ENCODE measurements at regions not wholly inside any gene's neighbourhood (a gene's known extent, or its start where the extent isn't known, plus 50 kb on each side); places are given as distances from the start of the nearest gene placed in this dataset.
"Not testable (repeated sequence)": the region's sequence is repeated elsewhere in the genome, so short reads cannot be mapped to it uniquely, and the experiment has no call there.

- peaks cover 3% of the 10 kb centered on the region for H3K36me3 Mint-ChIP-seq (ENCODE audit: insufficient read depth)
- ATAC-seq (replicated peaks) (no peak), DNase-seq (no peak)
- H3K27me3 Mint-ChIP-seq: no peaks in the 10 kb centered on the region
- peaks cover 4 to 7% of the 10 kb centered on the region in 2 donors for H3K9me3 Mint-ChIP-seq
- H3K4me3 Mint-ChIP-seq: no peak overlapping the region
- no peaks in the 10 kb centered on the region for H3K4me1 Mint-ChIP-seq (ENCODE audit: low read depth in 2 of 2)
- H3K27ac Mint-ChIP-seq: no peak overlapping the region
Measured at GRCh38 chr6:9783567-9783966, 631.3 kb downstream of the TFAP2A start.

GRCh38 chr6:9766240-9766915 is 648.5 kb downstream of the TFAP2A start:
- DNase-seq: no peak
- no peak for ATAC-seq (replicated peaks)
- H3K4me1 Mint-ChIP-seq (ENCODE audit: low read depth in 2 of 2): no peaks in the 10 kb centered on the region
- no peaks in the 10 kb centered on the region for H3K27me3 Mint-ChIP-seq
- H3K9me3 Mint-ChIP-seq: peaks cover 0 to 15% of the 10 kb centered on the region in 2 donors
- H3K36me3 Mint-ChIP-seq (ENCODE audit: insufficient read depth): no peaks in the 10 kb centered on the region
- no peak overlapping the region for H3K27ac Mint-ChIP-seq
- H3K4me3 Mint-ChIP-seq: no peak overlapping the region

- Mint-ChIP-seq H3K4me1 (ENCODE audit: low read depth in 2 of 2) (no peaks in the 10 kb centered on the region), H3K36me3 (ENCODE audit: insufficient read depth) (no peaks in the 10 kb centered on the region), H3K4me3 (no peak overlapping the region), H3K9me3 (peaks cover 7 to 10% of the 10 kb centered on the region in 2 donors), H3K27me3 (no peaks in the 10 kb centered on the region), H3K27ac (no peak overlapping the region)
- DNase-seq (no peak), ATAC-seq (replicated peaks) (no peak)
Measured at GRCh38 chr6:9761220-9761619, 653.7 kb downstream of the TFAP2A start.

- ATAC-seq (replicated peaks) (no peak), DNase-seq (no peak)
Measured at GRCh38 chr6:9754515-9754914, 660.4 kb downstream of the TFAP2A start.

GRCh38 chr6:9745966-9746365 is 668.9 kb downstream of the TFAP2A start:
- peaks cover 0 to 2% of the 10 kb centered on the region in 2 donors for H3K9me3 Mint-ChIP-seq
- no peaks in the 10 kb centered on the region for H3K4me1 Mint-ChIP-seq (ENCODE audit: low read depth in 2 of 2)
- no peaks in the 10 kb centered on the region for H3K27me3 Mint-ChIP-seq
- DNase-seq (no peak), ATAC-seq (replicated peaks) (no peak)
- no peak overlapping the region for H3K27ac Mint-ChIP-seq
- H3K36me3 Mint-ChIP-seq (ENCODE audit: insufficient read depth): no peaks in the 10 kb centered on the region
- no peak overlapping the region for H3K4me3 Mint-ChIP-seq

More at GRCh38 chr6:9754515-9754914, 660.4 kb downstream of the TFAP2A start:
- Mint-ChIP-seq H3K27me3 (no peaks in the 10 kb centered on the region), H3K36me3 (ENCODE audit: insufficient read depth) (no peaks in the 10 kb centered on the region), H3K4me1 (ENCODE audit: low read depth in 2 of 2) (no peaks in the 10 kb centered on the region), H3K4me3 (no peak overlapping the region), H3K9me3 (peaks cover 8 to 16% of the 10 kb centered on the region in 2 donors), H3K27ac (no peak overlapping the region)

- ATAC-seq (replicated peaks): no peak
- Mint-ChIP-seq H3K4me3 (no peak overlapping the region), H3K27ac (no peak overlapping the region), H3K36me3 (ENCODE audit: insufficient read depth) (no peaks in the 10 kb centered on the region), H3K27me3 (no peaks in the 10 kb centered on the region), H3K9me3 (peaks cover 0 to 2% of the 10 kb centered on the region in 2 donors), H3K4me1 (ENCODE audit: low read depth in 2 of 2) (no peaks in the 10 kb centered on the region)
- no peak for DNase-seq
Measured at GRCh38 chr6:9745476-9745875, 669.4 kb downstream of the TFAP2A start.

GRCh38 chr6:9744119-9744518 is 670.8 kb downstream of the TFAP2A start:
- Mint-ChIP-seq H3K4me1 (ENCODE audit: low read depth in 2 of 2) (no peaks in the 10 kb centered on the region), H3K4me3 (no peak overlapping the region), H3K27ac (no peak overlapping the region), H3K36me3 (ENCODE audit: insufficient read depth) (no peaks in the 10 kb centered on the region), H3K9me3 (peaks cover 0 to 2% of the 10 kb centered on the region in 2 donors), H3K27me3 (no peaks in the 10 kb centered on the region)
- ATAC-seq (replicated peaks) (no peak), DNase-seq (no peak)

- H3K36me3 Mint-ChIP-seq (ENCODE audit: insufficient read depth): no peaks in the 10 kb centered on the region
- no peak overlapping the region for H3K27ac Mint-ChIP-seq
- H3K27me3 Mint-ChIP-seq: no peaks in the 10 kb centered on the region
- no peak overlapping the region for H3K4me3 Mint-ChIP-seq
- ATAC-seq (replicated peaks): no peak
- DNase-seq: no peak
- H3K9me3 Mint-ChIP-seq: peaks cover 6 to 13% of the 10 kb centered on the region in 2 donors
- no peaks in the 10 kb centered on the region for H3K4me1 Mint-ChIP-seq (ENCODE audit: low read depth in 2 of 2)
Measured at GRCh38 chr6:9732056-9732455, 682.8 kb downstream of the TFAP2A start.

- H3K27me3 Mint-ChIP-seq: not testable (repeated sequence)
Measured at GRCh38 chr6:9725776-9726175, 689.1 kb downstream of the TFAP2A start.

GRCh38 chr6:9717568-9717967 is 697.3 kb downstream of the TFAP2A start:
- H3K9me3 Mint-ChIP-seq: peaks cover 0 to 7% of the 10 kb centered on the region in 2 donors
- H3K36me3 Mint-ChIP-seq (ENCODE audit: insufficient read depth): no peaks in the 10 kb centered on the region
- no peaks in the 10 kb centered on the region for H3K4me1 Mint-ChIP-seq (ENCODE audit: low read depth in 2 of 2)
- no peak overlapping the region for H3K4me3 Mint-ChIP-seq
- DNase-seq (no peak), ATAC-seq (replicated peaks) (no peak)
- no peaks in the 10 kb centered on the region for H3K27me3 Mint-ChIP-seq
- H3K27ac Mint-ChIP-seq: no peak overlapping the region

More at GRCh38 chr6:9725776-9726175, 689.1 kb downstream of the TFAP2A start:
- not testable (repeated sequence) for ATAC-seq (replicated peaks); H3K36me3 Mint-ChIP-seq (ENCODE audit: insufficient read depth); H3K4me1 Mint-ChIP-seq (ENCODE audit: low read depth in 2 of 2); H3K27ac Mint-ChIP-seq; H3K4me3 Mint-ChIP-seq; DNase-seq
- H3K9me3 Mint-ChIP-seq: peaks cover 5 to 13% of the 10 kb centered on the region in 2 donors

- no peak for ATAC-seq (replicated peaks)
- H3K27ac Mint-ChIP-seq: no peak overlapping the region
- H3K27me3 Mint-ChIP-seq: no peaks in the 10 kb centered on the region
- H3K4me1 Mint-ChIP-seq (ENCODE audit: low read depth in 2 of 2): no peaks in the 10 kb centered on the region
- DNase-seq: no peak
- H3K36me3 Mint-ChIP-seq (ENCODE audit: insufficient read depth): peaks cover 3% of the 10 kb centered on the region
- no peak overlapping the region for H3K4me3 Mint-ChIP-seq
- peaks cover 0 to 7% of the 10 kb centered on the region in 2 donors for H3K9me3 Mint-ChIP-seq
Measured at GRCh38 chr6:9711365-9711764, 703.5 kb downstream of the TFAP2A start.

- H3K27me3 Mint-ChIP-seq: no peaks in the 10 kb centered on the region
- no peak overlapping the region for H3K27ac Mint-ChIP-seq
- peaks cover 0 to 7% of the 10 kb centered on the region in 2 donors for H3K9me3 Mint-ChIP-seq
- no peak overlapping the region for H3K4me3 Mint-ChIP-seq
- no peak for ATAC-seq (replicated peaks)
- H3K36me3 Mint-ChIP-seq (ENCODE audit: insufficient read depth): peaks cover 3% of the 10 kb centered on the region
- no peaks in the 10 kb centered on the region for H3K4me1 Mint-ChIP-seq (ENCODE audit: low read depth in 2 of 2)
- no peak for DNase-seq
Measured at GRCh38 chr6:9710574-9710973, 704.3 kb downstream of the TFAP2A start.

GRCh38 chr6:9708600-9708999 is 706.3 kb downstream of the TFAP2A start:
- H3K27ac Mint-ChIP-seq: no peak overlapping the region
- ATAC-seq (replicated peaks): no peak
- peaks cover 3% of the 10 kb centered on the region for H3K36me3 Mint-ChIP-seq (ENCODE audit: insufficient read depth)
- H3K27me3 Mint-ChIP-seq: no peaks in the 10 kb centered on the region
- H3K4me1 Mint-ChIP-seq (ENCODE audit: low read depth in 2 of 2): no peaks in the 10 kb centered on the region
- no peak for DNase-seq
- H3K9me3 Mint-ChIP-seq: peaks cover 0 to 8% of the 10 kb centered on the region in 2 donors
- no peak overlapping the region for H3K4me3 Mint-ChIP-seq

GRCh38 chr6:9704989-9705388 is 709.9 kb downstream of the TFAP2A start:
- no peak overlapping the region for H3K4me3 Mint-ChIP-seq
- no peaks in the 10 kb centered on the region for H3K4me1 Mint-ChIP-seq (ENCODE audit: low read depth in 2 of 2)
- peaks cover 0 to 6% of the 10 kb centered on the region in 2 donors for H3K9me3 Mint-ChIP-seq
- H3K36me3 Mint-ChIP-seq (ENCODE audit: insufficient read depth): no peaks in the 10 kb centered on the region
- ATAC-seq (replicated peaks) (no peak), DNase-seq (no peak)
- no peaks in the 10 kb centered on the region for H3K27me3 Mint-ChIP-seq
- no peak overlapping the region for H3K27ac Mint-ChIP-seq

All from effector memory CD8-positive, alpha-beta T cell (primary cell).